HG02642 (cell line): ENCODE measurements at regions not wholly inside any gene's neighbourhood (a gene's known extent, or its start where the extent isn't known, plus 50 kb on each side); places are given as distances from the start of the nearest gene placed in this dataset.
A peak's percentile ranks its signal among the peaks of the same experiment; 100 is the strongest.
"Not testable (repeated sequence)": the region's sequence is repeated elsewhere in the genome, so short reads cannot be mapped to it uniquely, and the experiment has no call there.

ENCODE experiments used
- ATAC-seq: cut with Tn5 transposase; IDR thresholded peaks from one replicate; pipeline ENCODE4 v1.9.1; 2021; ENCODE audit warnings: mild to moderate bottlenecking; ENCODE audit not compliant: unreplicated experiment, poor library complexity

DNA sequence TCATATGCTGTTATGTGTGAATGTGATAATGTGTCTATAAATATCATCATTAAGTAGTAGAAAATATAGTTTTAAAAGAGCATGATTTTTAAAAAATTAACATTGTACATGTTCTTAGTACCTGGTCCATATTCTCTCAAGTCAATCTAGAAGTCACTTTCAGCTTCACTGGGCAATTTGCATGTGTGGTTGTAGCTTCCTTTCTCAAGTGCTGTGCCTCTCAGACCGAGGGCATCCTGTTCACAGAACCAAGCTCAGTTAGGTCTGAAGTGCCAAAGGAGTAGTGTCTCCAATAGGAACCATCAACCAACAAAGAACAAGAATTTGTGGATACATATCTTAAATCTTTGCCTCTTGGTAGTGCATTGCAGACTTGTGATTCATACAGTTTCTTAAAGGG is 541.8 kb upstream of the SLC10A2 start:
- ATAC-seq, result peak; percentile 91

DNA sequence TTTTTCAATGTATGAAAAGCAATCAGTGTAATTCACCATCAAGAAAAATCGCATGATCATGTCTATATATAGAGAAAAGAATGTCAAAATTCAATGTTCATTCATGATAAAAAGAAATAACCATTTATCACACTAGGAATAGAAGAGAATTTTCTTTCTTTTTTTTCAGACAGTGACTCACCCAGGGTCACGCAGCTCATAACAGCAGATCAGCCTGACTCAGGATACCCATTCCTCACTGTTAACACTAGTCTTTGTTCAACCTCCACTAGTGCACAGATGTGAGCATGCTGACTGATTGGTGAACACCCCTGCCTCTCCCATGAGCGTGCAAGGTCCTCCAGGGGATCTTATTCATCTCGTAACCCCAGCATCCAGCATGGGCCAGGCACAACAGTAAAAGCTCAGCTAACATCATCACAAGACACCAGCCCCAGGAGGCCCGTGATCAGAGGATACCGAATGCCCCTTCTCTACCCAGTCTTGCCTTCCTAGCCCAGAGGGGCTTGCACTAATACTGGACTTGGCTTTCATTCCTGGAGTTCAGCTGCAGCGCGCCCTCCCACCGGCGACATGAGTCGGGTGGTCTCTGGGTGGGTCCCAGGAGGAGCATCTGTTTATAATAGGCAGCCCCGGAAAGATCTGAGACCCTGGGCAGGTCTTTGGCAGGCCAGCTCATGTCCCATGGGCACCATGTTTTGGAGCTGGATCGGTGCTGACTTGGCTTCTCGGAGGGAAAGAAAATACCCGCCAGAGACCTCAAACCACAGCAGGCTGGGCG is 539.5 kb upstream of the SLC10A2 start:
- no peak for ATAC-seq

DNA sequence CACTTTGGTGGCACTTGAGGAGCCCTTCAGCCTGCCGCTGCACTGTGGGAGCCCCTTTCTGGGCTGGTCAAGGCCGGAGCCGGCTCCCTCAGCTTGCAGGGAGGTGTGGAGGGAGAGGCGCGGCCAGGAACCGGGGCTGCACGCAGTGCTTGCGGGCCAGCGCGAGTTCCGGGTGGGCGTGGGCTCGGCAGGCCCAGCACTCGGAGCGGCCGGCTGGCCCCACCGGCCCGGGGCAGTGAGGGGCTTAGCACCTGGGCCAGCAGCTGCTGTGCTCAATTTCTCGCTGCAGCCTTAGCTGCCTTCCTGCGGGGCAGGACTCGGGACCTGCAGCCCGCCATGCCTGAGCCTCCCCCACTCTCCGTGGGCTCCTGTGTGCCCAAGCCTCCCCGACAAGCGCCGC is 533.7 kb upstream of the SLC10A2 start:
- not testable (repeated sequence) for ATAC-seq

DNA sequence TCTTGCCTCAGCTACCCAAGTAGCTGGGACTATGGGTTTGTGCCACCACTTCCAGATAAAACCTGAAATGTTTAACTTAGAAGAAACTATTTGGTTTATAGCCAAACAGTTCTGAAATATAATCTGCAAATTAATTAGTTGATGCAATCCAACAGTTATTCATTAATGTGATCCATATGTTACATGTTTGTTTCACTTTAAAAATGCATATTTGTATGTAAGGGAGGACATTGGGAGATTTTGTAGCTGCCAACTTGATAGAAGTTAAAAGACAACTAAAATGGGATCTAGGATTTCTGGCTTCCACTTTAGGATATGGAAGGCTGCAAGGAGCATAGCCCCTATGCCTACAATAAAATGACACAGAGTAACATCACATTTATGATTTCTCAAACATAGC is 532.5 kb upstream of the SLC10A2 start:
- ATAC-seq, result no peak

DNA sequence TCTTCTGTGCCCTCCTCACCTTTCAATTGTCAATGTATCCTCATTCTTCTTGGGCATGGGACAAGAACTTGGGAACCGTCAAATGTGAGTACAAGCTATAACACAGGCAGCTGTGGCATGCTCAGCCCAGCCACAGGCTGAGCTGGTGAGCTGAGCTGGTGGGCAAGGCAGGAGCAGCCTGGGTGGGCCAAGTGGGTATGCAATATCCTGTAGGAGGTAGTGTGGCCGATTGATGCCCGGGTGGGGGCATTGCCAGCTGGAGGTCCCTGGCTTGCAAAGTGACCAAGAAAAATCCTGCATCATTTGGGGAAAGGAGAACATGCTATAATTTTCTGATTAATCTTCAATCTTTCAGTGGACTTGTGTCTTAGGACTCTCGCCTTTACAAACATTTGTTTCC is 507.2 kb upstream of the SLC10A2 start:
- no peak for ATAC-seq

DNA sequence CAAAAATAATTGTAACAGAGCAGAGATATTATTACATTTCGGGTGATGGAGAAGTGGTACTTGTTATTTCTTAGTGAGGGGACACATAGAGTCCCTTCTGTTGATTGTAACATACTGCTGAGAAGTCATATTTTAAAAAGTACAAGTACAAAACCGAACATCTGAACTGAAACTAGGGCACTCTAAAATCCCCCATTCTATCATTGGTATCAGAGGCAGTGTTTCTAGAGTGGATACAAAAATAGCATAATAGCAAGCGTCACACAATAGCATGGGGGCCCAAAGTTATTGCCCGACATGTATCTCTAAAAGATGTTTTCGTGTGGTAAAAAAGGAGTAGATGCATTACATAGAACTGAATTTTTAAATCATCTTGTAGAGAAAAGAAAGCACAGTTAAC is 502.1 kb upstream of the SLC10A2 start:
- peak; percentile 52 for ATAC-seq

DNA sequence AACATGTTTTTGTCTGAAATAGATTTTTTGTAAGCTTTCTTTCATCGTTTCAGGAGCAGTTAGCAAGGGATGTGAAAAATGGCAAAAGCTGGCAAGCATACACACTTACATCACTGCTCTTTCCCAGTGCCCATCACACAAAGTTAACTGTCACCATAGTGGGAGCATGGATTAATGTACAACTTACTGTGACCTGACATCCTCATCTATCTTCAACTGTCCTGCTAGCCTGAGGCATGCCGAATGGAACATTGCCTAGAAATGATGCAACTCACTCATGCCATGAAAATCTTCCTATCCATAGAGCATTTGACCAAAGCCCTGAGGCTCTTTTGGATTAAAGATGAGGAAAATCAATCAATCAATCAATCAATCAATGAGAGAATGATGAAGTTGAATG is 491.7 kb upstream of the SLC10A2 start:
- ATAC-seq, result no peak

DNA sequence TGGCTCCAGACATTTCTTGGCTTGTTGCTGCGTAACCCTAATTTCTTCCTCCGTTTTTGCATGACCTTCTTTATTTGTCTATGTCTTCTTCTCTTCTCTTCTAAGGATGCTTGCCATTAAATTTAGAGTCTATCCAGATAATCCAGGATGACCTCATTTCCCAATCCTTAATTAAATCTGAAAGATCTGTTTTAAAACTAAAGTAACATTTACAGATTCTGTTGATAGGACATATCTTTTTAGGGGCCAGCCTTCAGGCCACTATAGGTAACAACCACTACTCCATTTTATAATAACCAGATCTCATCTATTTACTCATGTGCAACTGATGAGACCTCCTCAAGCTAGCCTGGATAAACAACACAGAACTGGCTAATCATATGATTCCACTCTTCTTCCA is 490.5 kb upstream of the SLC10A2 start:
- no peak for ATAC-seq

DNA sequence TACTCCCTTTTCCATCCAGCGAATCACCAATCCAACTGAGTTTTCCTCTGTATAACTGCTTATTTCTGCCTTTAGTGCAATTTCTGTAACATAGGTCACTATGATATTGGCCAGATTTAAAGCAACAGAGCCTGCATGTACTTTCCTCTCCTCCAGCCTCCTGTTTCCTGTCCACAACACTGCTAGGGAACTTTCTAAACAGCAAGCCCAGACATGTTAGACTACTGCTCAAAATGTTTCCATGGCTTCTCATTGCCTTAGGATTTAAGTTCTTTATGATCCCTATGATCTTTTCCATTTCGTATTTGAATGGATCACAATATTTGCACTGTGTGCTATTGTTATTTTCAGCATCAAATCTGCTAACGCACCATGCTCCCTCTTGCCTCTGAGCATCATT is 481.7 kb upstream of the SLC10A2 start:
- no peak for ATAC-seq

DNA sequence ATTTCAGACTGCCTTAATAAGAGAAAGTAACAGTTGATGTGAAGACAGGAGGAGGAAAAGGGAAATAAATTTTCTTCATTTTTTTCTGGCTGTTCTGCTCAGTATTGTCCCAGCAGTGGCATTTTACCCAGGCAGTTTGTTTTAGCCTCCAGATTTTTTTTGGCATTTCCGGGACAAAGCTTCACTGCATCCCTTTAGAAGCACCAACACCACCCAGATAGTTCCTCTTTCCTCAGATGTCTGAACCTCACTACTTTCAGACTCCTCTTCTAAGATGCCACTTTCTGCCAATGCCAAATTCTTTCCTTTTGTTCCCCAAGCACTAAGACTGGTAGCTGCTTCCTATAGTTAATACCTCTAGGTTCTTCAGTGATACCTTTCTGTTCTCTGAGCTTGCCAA is 480.1 kb upstream of the SLC10A2 start:
- ATAC-seq, result no peak

DNA sequence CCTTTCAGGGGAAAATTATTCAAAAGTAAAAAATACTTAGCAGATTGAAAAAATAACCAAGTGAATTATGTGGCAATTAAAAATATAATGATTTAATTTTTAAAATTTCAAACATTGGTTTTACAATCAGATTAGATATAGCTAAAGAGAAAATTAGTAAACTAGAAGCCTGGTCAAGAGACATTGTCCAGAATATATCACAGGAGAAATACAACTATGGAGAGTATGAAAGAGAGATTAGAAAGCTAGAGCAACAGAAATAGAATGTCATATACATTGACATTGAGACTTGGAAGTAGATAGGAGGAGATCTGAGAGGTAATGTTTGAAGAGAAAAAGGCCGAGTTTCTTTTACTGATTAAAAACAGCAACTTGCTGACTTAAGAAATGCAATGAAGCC is 476.4 kb upstream of the SLC10A2 start:
- ATAC-seq, result no peak

DNA sequence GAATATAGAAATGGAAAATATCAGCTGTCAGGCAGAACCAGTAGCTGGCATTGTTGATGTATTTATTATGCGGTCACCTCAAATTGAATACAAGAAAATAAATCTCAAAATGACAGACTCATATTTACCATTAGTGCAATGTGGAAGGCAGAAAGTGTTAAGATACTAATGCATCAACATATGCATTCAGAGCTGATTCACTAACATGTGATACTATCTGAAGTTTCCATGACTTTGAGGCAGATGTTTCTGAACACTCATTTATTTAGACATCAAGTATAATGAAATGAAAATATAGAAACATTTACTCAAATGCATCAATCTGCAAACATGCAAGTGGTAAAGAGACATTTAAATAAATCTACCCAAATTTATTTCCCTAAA is 474.2 kb upstream of the SLC10A2 start:
- no peak for ATAC-seq

DNA sequence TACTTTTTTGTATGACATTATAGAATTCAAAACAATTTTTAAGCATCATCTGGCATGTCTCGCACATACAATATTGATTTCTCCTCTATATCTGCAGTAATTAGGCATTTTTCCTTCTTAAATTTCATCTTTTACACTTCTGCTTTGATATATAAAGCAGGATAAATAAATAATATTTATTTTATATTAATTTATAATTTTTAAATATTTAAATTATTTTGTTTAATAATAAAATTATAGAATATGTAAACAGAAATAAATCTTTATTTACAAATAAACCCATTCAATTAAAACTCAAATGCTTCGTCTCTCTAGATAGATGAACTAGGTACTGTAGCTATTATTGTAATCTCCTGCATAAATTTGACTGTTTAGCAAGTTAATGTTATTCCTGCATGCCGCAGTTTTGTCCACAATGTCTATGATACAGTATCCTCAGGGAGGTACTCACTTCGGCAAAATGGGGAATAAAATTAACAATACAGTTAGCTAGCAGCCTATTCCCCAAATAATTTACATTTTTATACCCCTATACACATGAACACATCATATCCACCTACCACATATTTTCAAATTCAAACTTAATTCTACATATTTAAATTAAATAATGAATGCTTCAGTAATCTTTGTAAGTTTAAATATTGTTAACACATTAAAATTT is 473.6 kb upstream of the SLC10A2 start:
- no peak for ATAC-seq

DNA sequence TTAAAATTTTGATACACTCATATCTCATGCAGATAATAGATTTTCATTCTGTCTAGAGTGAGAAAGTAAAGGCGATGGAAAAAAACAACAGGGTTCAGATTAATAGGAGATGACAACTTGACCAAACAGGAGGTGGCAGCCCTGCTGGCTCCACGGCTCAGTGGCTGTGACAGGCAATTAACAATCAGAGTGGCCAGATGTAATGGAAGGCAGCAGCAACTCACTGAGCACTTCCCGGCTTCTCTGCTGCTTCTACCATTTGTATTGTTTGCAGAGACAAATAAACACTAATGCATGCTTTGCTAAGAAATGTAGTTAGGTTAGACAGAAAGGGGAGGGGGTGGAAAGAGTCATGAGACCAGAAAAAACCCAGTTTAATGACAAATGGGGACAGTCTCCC is 473.0 kb upstream of the SLC10A2 start:
- ATAC-seq, result no peak

DNA sequence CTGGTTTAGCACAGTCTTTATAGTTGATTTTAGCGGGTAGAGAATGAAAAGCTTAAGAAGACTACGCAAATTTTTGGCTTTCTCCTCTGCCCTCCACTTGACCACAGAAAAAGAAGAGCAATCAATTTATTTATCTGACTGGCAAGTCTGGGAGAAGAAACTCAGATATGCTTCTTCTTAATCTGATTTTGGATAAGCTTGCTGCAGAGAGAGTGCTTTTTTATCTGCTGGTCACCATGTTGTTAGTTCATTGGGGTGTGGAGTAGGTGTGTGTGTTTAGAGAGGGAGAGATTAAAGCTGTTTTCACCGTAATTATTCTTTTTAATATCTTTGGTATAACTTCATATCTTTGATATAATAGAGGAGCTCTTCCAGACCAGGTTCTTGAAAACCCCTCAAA is 471.4 kb upstream of the SLC10A2 start:
- ATAC-seq, result no peak

DNA sequence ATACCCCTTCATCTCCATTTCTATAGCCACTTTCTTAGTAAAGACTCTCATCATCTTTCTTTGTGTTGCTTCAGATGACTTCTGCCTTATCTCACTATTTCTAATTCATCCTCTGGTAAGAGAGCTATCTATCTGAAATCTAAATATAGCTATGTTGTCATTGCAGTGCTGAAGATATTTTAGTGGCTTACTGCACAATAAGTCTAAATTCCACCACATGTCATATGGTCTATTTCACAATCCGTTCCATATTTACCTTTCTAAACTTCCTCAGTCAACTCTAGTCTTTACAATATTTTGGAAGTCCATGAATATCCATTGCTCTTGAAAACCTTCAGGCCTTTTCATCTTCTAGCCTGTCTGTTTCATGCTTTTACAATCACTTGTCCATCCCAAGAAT is 465.1 kb upstream of the SLC10A2 start:
- ATAC-seq, result no peak

DNA sequence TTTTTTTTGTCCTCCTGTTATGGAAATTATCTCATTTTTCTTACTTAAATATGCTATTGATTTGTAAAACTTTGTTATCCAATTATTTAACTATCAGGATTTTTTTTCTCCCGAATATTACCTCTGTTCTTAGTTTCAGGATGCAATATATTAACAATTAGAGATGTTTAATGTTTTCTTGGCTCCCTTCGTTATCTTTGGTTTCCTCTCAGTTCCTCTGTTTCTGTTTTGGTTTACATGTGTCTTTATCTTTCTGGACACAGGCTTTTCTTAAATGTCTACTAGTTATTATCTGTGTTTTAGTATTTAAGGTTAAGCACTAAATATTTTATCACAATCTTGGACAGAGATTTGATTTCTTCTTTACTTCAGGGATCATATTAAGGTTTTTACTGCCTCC is 462.2 kb upstream of the SLC10A2 start:
- no peak for ATAC-seq

DNA sequence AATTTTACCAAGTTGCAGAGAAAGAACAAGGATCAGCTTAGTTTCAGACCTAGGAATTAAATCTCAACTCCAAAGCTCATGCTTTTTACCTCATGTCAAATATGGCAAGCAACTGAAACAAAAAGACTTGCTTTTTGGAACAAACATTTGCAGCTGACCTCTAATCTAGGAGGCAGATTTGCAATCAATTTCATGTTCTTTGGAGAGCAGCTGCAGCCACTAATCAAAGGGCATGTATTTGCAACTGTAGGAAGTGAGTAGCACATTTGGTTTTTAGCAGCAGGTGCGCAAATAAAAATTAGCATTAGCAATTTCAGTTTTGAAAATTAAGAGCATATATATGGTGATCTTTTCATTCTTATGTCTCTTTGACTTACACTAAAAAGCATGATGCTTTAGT is 459.3 kb upstream of the SLC10A2 start:
- no peak for ATAC-seq

DNA sequence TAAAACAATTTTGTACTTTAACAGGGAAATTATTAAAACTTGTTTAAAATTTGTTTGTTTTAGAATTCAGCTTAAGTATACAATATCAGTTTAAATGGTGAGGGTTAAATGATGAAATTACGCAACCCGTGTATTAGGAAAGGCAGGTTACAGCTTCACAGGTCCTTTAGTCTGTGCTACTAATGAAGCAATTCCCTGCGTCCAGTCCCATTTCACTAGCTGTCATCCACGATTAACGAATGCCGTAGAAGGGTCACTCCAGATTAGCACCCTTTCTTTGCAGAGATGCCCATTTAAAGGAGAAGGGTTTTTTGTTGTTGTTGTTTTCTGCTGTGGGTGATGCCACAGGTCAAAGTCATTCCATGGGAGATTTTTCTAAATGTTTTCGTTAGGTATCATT is 457.6 kb upstream of the SLC10A2 start:
- no peak for ATAC-seq

DNA sequence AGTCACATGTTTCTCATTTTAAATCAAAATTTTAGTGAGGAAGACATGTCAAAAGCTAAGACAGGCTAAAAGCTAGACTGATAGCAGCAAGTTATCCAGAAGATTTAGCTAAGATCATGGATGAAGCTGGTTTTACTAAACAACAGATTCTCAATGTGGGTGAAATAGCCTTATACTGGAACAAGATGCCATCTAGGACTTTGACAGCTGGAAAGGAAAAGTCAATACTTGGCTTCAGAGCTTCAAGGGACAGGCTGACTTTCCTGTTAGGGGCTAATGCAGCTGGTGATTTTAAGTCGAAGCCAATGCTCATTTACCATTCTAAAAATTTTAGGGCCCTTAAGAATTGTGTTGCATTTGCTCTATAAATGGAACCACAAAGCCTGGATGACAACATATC is 455.3 kb upstream of the SLC10A2 start:
- ATAC-seq, result no peak

DNA sequence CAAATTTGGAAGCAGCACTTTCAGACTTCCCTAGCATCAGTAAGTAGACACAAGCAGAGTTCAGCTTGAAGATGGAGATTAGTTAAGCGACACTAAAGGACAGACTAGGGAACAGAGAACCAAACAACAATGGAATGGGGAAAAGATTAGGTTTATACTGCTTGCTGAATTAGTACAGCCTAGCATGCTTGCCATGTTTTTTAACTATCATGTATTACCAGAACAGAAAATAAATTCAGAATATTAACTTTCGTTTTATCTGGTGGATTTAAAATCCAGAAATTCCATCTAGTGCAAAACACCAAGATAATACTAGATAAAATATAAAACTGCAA is 451.5 kb upstream of the SLC10A2 start:
- ATAC-seq, result no peak

DNA sequence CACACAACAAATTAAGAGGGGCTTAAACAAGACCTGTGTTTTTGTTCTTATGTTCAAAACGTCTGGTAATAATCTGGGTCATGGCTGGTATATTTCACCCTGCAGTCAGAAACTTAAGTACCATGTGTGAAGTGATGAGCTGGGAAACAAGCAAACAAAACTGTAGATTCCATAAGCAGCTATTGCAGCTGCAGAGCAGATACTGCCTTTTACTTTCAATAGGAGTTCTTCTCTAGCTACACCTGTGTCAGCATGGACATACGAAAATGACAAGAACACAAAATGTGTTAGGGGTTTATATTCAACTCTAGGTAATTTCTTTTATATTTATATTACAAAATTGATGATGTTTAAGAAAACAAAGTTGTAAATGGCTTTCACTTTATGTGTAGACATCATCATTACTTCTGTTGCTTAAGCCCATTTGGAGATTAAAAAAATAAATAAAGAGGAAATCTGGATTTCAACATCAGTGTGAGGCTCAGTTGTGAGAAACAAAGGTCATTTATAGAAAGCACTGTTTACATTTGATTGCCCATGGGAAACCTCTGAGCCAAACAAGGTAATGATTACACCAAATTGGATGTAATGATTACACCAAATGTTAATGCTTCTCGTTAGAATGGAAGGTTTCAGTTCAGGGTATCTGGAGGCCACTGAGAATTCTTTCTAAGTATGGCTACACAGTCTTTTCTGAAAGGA is 451.0 kb upstream of the SLC10A2 start:
- peak; percentile 88 for ATAC-seq
